GM19455 (cell line): ENCODE measurements at regions not wholly inside any gene's neighbourhood (a gene's known extent, or its start where the extent isn't known, plus 50 kb on each side); places are given as distances from the start of the nearest gene placed in this dataset.

Source experiments
- ATAC-seq: cut with Tn5 transposase; IDR thresholded peaks from one replicate; pipeline ENCODE4 v1.9.1; 2021; ENCODE audit not compliant: unreplicated experiment

- ATAC-seq: no peak
These were observed 608.7 kb upstream of the FAM174A start for GRCh38 chr5:99926463-99926862.

GRCh38 chr5:99922386-99922785 is 612.8 kb upstream of the FAM174A start:
- no peak for ATAC-seq

- no peak for ATAC-seq
These were observed 623.2 kb upstream of the FAM174A start for GRCh38 chr5:99911971-99912370.

GRCh38 chr5:99906776-99907175 is 628.4 kb upstream of the FAM174A start:
- no peak for ATAC-seq

- no peak for ATAC-seq
These were observed 633.2 kb upstream of the FAM174A start for GRCh38 chr5:99901972-99902371.

GRCh38 chr5:99900302-99900852 is 634.8 kb upstream of the FAM174A start:
- no peak for ATAC-seq

- ATAC-seq: no peak
These were observed 655.2 kb upstream of the FAM174A start for GRCh38 chr5:99879791-99880511.

- ATAC-seq: no peak
These were observed 656.3 kb upstream of the FAM174A start for GRCh38 chr5:99878830-99879229.

GRCh38 chr5:99866740-99867139 is 668.4 kb upstream of the FAM174A start:
- no peak for ATAC-seq

- no peak for ATAC-seq
These were observed 670.0 kb upstream of the FAM174A start for GRCh38 chr5:99865159-99865558.

GRCh38 chr5:99835791-99836190 is 699.4 kb upstream of the FAM174A start:
- no peak for ATAC-seq

GRCh38 chr5:99827136-99827535 is 708.0 kb upstream of the FAM174A start:
- no peak for ATAC-seq

- ATAC-seq: no peak
These were observed 717.4 kb upstream of the FAM174A start for GRCh38 chr5:99817796-99818195.

- no peak for ATAC-seq
These were observed 720.7 kb upstream of the FAM174A start for GRCh38 chr5:99814321-99815063.

- ATAC-seq: no peak
These were observed 726.4 kb upstream of the FAM174A start for GRCh38 chr5:99808657-99809230.

- no peak for ATAC-seq
These were observed 727.8 kb upstream of the FAM174A start for GRCh38 chr5:99807346-99807745.

- ATAC-seq: no peak
These were observed 740.1 kb upstream of the FAM174A start for GRCh38 chr5:99795031-99795430.

- no peak for ATAC-seq
These were observed 746.7 kb upstream of the FAM174A start for GRCh38 chr5:99788482-99788881.

- ATAC-seq: no peak
These were observed 760.0 kb upstream of the FAM174A start for GRCh38 chr5:99775189-99775588.

GRCh38 chr5:99773290-99773689 is 761.9 kb upstream of the FAM174A start:
- ATAC-seq: no peak

- ATAC-seq: no peak
These were observed 763.9 kb upstream of the FAM174A start for GRCh38 chr5:99771296-99771695.

GRCh38 chr5:99765011-99765410 is 770.2 kb upstream of the FAM174A start:
- no peak for ATAC-seq
